Mesendoderm (in vitro differentiated cells): ENCODE measurements at regions not wholly inside any gene's neighbourhood (a gene's known extent, or its start where the extent isn't known, plus 50 kb on each side); places are given as distances from the start of the nearest gene placed in this dataset.

ENCODE experiments used
- DNase-seq: peaks from one replicate; pipeline ENCODE4 v3.0.0; 2013
- H2AK5ac ChIP-seq: 2 replicates; pipeline ENCODE4 v1.6.1; 2013; ENCODE audit warnings: low read length, inconsistent platforms
- H2BK120ac ChIP-seq: 2 replicates; pipeline ENCODE4 v1.6.1; 2013; ENCODE audit warnings: low read depth, mild to moderate bottlenecking, low read length, moderate library complexity, mixed read lengths
- H2BK15ac ChIP-seq: replicated peaks from 2 replicates; pipeline ENCODE4 v1.6.1; 2013; ENCODE audit warnings: low read depth, mild to moderate bottlenecking, moderate library complexity
- H2BK5ac ChIP-seq: 2 replicates; pipeline ENCODE4 v1.6.1; 2013; ENCODE audit warnings: low read length, inconsistent platforms
- H3K18ac ChIP-seq: 2 replicates; pipeline ENCODE4 v1.6.1; 2013; ENCODE audit warnings: mild to moderate bottlenecking, low read length, mixed read lengths
- H3K23ac ChIP-seq: one replicate; pipeline ENCODE4 v1.6.1; 2013; ENCODE audit warnings: low read length
- H3K27ac ChIP-seq: 2 replicates; pipeline ENCODE4 v1.5.1; 2013; ENCODE audit warnings: low read depth, mild to moderate bottlenecking, inconsistent platforms, low read length, moderate library complexity
- H3K27me3 ChIP-seq: 2 replicates; pipeline ENCODE4 v1.6.1; 2013; ENCODE audit warnings: low read length, control low read depth, mild to moderate bottlenecking, inconsistent platforms; ENCODE audit not compliant: insufficient read depth, poor library complexity
- H3K36me3 ChIP-seq: 2 replicates; pipeline ENCODE4 v1.6.1; 2013; ENCODE audit warnings: low read length, inconsistent platforms; ENCODE audit not compliant: control insufficient read depth, insufficient read depth
- H3K4ac ChIP-seq: one replicate; pipeline ENCODE4 v1.6.1; 2013; ENCODE audit warnings: low read depth, mild to moderate bottlenecking, low read length, moderate library complexity
- H3K4me1 ChIP-seq: 2 replicates; pipeline ENCODE4 v1.6.1; 2013; ENCODE audit warnings: low read depth, low read length, inconsistent platforms; ENCODE audit not compliant: control insufficient read depth
- H3K4me2 ChIP-seq: 2 replicates; pipeline ENCODE4 v1.6.1; 2013; ENCODE audit warnings: low read length
- H3K4me3 ChIP-seq: 2 replicates; pipeline ENCODE4 v1.5.1; 2013; ENCODE audit warnings: mild to moderate bottlenecking, low read length
- H3K56ac ChIP-seq: one replicate; pipeline ENCODE4 v1.6.1; 2013; ENCODE audit warnings: low read length
- H3K79me1 ChIP-seq: 2 replicates; pipeline ENCODE4 v1.6.1; 2013; ENCODE audit warnings: low read length, inconsistent platforms
- H3K79me2 ChIP-seq: 2 replicates; pipeline ENCODE4 v1.6.1; 2013; ENCODE audit warnings: mild to moderate bottlenecking, low read length; ENCODE audit not compliant: control insufficient read depth, insufficient read depth
- H3K9ac ChIP-seq: 2 replicates; pipeline ENCODE4 v1.6.1; 2013; ENCODE audit warnings: low read length, inconsistent platforms
- H4K5ac ChIP-seq: one replicate; pipeline ENCODE4 v1.6.1; 2013; ENCODE audit warnings: low read length
- H4K8ac ChIP-seq: one replicate; pipeline ENCODE4 v1.6.1; 2013; ENCODE audit warnings: low read depth, mild to moderate bottlenecking, control low read depth, low read length, moderate library complexity
- WGBS: extraction: QIAGEN DNeasy Blood & Tissue Kit; methylation state at CpG from one replicate; pipeline ENCODE4 v1.1.7; 2013; ENCODE audit warnings: low lambda C conversion rate, missing lambda C conversion rate; ENCODE audit not compliant: insufficient coverage; ENCODE audit errors: extremely low coverage; 5-methylcytosine and 5-hydroxymethylcytosine counted together

DNA sequence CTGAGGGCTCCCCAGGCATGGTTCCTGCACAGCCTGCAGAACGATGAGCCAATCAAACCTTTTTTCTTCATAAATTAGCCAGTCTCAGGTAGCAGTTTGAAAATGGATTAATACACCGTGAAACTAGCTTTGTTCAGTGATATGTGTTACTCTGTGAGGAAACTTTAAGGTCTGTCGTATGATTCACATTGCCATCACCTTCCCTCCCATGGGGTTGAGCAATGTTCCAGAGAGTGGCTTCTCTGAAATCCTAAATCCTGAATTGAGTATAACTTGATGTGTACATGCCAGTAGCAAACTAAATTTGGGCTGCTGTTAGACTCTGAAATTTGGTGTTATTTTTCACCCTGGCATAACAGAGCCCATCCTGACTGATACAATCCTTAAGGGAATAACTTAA, 866.4 kb upstream of the C9orf72 start:
- no peaks in the 10 kb centered on the region for H3K79me2 ChIP-seq
- WGBS = no CpG with 5 or more reads among the region's 3 CpGs

DNA sequence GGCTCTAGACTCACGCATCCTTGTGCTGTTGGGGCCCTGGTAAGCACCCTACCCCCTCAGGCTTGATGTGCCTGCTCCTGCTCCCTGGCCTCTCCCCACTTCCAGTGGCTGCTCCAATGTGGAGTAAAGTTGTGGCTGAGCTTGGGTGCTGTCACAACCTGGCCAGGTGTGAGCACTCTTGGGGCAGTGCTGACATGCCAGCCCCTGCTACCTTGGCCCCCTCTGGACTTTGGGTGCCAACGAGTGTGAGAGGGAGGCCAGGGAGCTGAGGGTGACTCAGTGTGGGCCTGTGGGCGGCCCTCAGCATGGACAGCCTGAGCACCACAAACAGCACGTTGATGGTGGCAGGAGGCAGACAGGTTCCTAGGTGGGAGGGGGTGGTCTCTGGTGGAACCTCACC, 870.2 kb upstream of the C9orf72 start:
- no peak overlapping the region for H2BK5ac ChIP-seq
- H2BK120ac ChIP-seq = no peak overlapping the region
- no peak overlapping the region for H2BK15ac ChIP-seq
- no peak overlapping the region for H3K9ac ChIP-seq
- no peak overlapping the region for H4K8ac ChIP-seq
- no CpG with 5 or more reads among the region's 4 CpGs for WGBS
- no peak overlapping the region for H3K23ac ChIP-seq
- no peaks in the 10 kb centered on the region for H3K79me2 ChIP-seq
- H3K4me3 ChIP-seq = no peak overlapping the region
- DNase-seq = no peak
- no peak overlapping the region for H3K27ac ChIP-seq
- H2AK5ac ChIP-seq = no peak overlapping the region
- no peaks in the 10 kb centered on the region for H3K4me1 ChIP-seq
- no peak overlapping the region for H3K56ac ChIP-seq
- H4K5ac ChIP-seq = no peak overlapping the region
- no peaks in the 10 kb centered on the region for H3K27me3 ChIP-seq
- no peak overlapping the region for H3K4ac ChIP-seq
- no peaks in the 10 kb centered on the region for H3K79me1 ChIP-seq
- H3K18ac ChIP-seq = no peak overlapping the region
- no peak overlapping the region for H3K4me2 ChIP-seq
- H3K36me3 ChIP-seq = no peaks in the 10 kb centered on the region

More for the DNA sequence above, 866.4 kb upstream of the C9orf72 start:
- H3K18ac ChIP-seq = no peak overlapping the region
- no peak overlapping the region for H3K23ac ChIP-seq
- H3K4me2 ChIP-seq = no peak overlapping the region
- H3K4ac ChIP-seq = no peak overlapping the region
- H3K27me3 ChIP-seq = no peaks in the 10 kb centered on the region
- H3K56ac ChIP-seq = no peak overlapping the region
- H4K8ac ChIP-seq = no peak overlapping the region
- H3K4me1 ChIP-seq = no peaks in the 10 kb centered on the region
- H3K36me3 ChIP-seq = no peaks in the 10 kb centered on the region
- H3K9ac ChIP-seq = no peak overlapping the region
- no peak overlapping the region for H2BK15ac ChIP-seq
- no peak overlapping the region for H2BK120ac ChIP-seq
- no peak for DNase-seq
- H3K4me3 ChIP-seq = no peak overlapping the region
- no peaks in the 10 kb centered on the region for H3K79me1 ChIP-seq
- H2BK5ac ChIP-seq = no peak overlapping the region
- no peak overlapping the region for H2AK5ac ChIP-seq
- H4K5ac ChIP-seq = no peak overlapping the region
- H3K27ac ChIP-seq = no peak overlapping the region

- H3K27ac ChIP-seq = no peak overlapping the region
- no peak overlapping the region for H2AK5ac ChIP-seq
- H3K4me1 ChIP-seq = no peaks in the 10 kb centered on the region
- no peaks in the 10 kb centered on the region for H3K79me2 ChIP-seq
- no peak overlapping the region for H3K4me3 ChIP-seq
- no peak overlapping the region for H3K9ac ChIP-seq
- no peak overlapping the region for H3K56ac ChIP-seq
- H4K8ac ChIP-seq = no peak overlapping the region
- no CpG with 5 or more reads among the region's 1 CpG for WGBS
- no peak overlapping the region for H2BK120ac ChIP-seq
- no peak overlapping the region for H3K4ac ChIP-seq
- no peak overlapping the region for H2BK5ac ChIP-seq
- H3K27me3 ChIP-seq = no peaks in the 10 kb centered on the region
- DNase-seq = no peak
- H4K5ac ChIP-seq = no peak overlapping the region
- no peak overlapping the region for H3K4me2 ChIP-seq
- no peak overlapping the region for H2BK15ac ChIP-seq
- no peak overlapping the region for H3K23ac ChIP-seq
- no peak overlapping the region for H3K18ac ChIP-seq
- no peaks in the 10 kb centered on the region for H3K79me1 ChIP-seq
- H3K36me3 ChIP-seq = no peaks in the 10 kb centered on the region
Observed at GRCh38 chr9:28444637-28445036, 871.4 kb upstream of the C9orf72 start.

DNA sequence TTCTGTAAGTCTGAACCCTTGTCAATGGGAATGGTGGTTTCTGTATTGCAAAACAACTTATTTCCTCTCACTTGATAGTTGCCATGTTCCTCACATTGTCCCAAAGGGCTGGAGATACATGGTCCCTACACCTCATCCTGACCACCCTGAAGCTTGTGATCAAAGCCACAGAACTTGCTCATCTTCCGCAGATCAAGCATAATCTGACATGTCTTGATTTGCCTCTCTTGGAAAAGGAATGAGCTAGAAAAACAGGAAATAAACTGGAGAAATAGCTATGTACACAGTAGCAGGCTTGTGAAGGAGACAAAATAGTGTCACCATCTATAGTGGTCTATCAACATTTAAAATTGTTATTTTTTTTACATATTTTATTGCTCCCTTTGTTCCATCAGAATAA, 871.9 kb upstream of the C9orf72 start:
- DNase-seq = no peak
- Histone ChIP-seq H3K36me3 (no peaks in the 10 kb centered on the region), H3K4ac (no peak overlapping the region), H3K23ac (no peak overlapping the region), H3K27ac (no peak overlapping the region), H3K56ac (no peak overlapping the region), H2BK15ac (no peak overlapping the region), H2AK5ac (no peak overlapping the region), H4K8ac (no peak overlapping the region), H3K27me3 (no peaks in the 10 kb centered on the region), H3K18ac (no peak overlapping the region), H3K4me2 (no peak overlapping the region), H3K4me1 (no peaks in the 10 kb centered on the region), H4K5ac (no peak overlapping the region), H3K79me2 (no peaks in the 10 kb centered on the region), H2BK120ac (no peak overlapping the region), H3K9ac (no peak overlapping the region), H2BK5ac (no peak overlapping the region), H3K4me3 (no peak overlapping the region), H3K79me1 (no peaks in the 10 kb centered on the region)
- WGBS = no CpG with 5 or more reads among the region's 1 CpG

DNA sequence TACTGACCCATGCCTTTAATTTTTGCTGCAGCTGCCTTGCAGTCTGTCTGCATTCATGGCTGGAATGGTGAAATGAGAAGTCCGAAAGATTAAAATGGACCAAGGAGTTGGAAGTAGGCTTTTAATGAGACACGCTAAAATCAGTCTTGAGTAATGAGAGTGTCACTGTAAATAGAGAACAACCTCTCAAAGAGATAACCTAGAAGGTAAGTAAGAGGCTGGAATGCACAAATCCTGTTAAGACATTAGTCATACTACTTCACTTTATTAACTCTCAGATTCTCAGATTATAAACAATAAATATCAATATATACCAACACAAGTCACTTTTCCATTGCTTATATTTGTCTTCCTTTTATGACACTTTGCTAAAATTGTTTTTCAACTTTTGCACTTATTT, 880.6 kb upstream of the C9orf72 start:
- H3K4me3 ChIP-seq = no peak overlapping the region
- no peak for DNase-seq
- H3K79me1 ChIP-seq = no peaks in the 10 kb centered on the region
- H3K9ac ChIP-seq = no peak overlapping the region
- no peak overlapping the region for H3K56ac ChIP-seq
- H4K8ac ChIP-seq = no peak overlapping the region
- no peak overlapping the region for H3K4ac ChIP-seq
- WGBS = no CpG with 5 or more reads among the region's 2 CpGs
- no peak overlapping the region for H2BK15ac ChIP-seq
- H3K36me3 ChIP-seq = no peaks in the 10 kb centered on the region
- H2AK5ac ChIP-seq = no peak overlapping the region
- no peak overlapping the region for H3K27ac ChIP-seq
- H3K18ac ChIP-seq = no peak overlapping the region
- no peak overlapping the region for H3K4me2 ChIP-seq
- no peak overlapping the region for H3K23ac ChIP-seq
- H2BK5ac ChIP-seq = no peak overlapping the region
- no peaks in the 10 kb centered on the region for H3K79me2 ChIP-seq
- H3K4me1 ChIP-seq = no peaks in the 10 kb centered on the region
- no peak overlapping the region for H4K5ac ChIP-seq
- no peak overlapping the region for H2BK120ac ChIP-seq
- no peaks in the 10 kb centered on the region for H3K27me3 ChIP-seq

DNA sequence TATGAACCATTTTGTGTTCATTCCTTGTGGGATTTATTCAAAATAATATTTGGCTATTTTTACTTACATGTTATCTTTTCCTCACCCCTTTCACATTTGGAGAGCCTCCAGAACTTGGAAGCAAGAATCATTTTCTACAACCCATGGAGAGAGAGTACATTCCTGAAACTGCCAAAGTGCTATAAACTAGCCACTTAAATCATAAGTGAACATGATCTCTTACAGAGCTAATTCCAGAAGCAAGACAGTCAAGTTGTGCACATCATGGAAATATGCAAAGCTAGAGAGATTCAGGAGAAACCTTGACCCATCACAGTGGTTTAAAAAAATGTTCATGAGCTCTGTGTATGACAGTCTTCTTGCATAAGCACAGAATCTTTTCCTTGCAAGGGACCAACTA, 883.6 kb upstream of the C9orf72 start:
- no peak overlapping the region for H2BK5ac ChIP-seq
- H3K4me2 ChIP-seq = no peak overlapping the region
- no peak overlapping the region for H3K23ac ChIP-seq
- no peaks in the 10 kb centered on the region for H3K79me2 ChIP-seq
- no peak for DNase-seq
- no peak overlapping the region for H2BK120ac ChIP-seq
- H4K8ac ChIP-seq = no peak overlapping the region
- no peak overlapping the region for H3K9ac ChIP-seq
- no peaks in the 10 kb centered on the region for H3K79me1 ChIP-seq
- no peak overlapping the region for H2BK15ac ChIP-seq
- no peak overlapping the region for H2AK5ac ChIP-seq
- no peak overlapping the region for H4K5ac ChIP-seq
- H3K4me1 ChIP-seq = no peaks in the 10 kb centered on the region
- H3K27ac ChIP-seq = no peak overlapping the region
- no peak overlapping the region for H3K4ac ChIP-seq
- no peaks in the 10 kb centered on the region for H3K27me3 ChIP-seq
- H3K56ac ChIP-seq = no peak overlapping the region
- H3K4me3 ChIP-seq = no peak overlapping the region
- H3K18ac ChIP-seq = no peak overlapping the region
- H3K36me3 ChIP-seq = no peaks in the 10 kb centered on the region
